ENCODE measurements at regions not wholly inside any gene's neighbourhood (a gene's known extent, or its start where the extent isn't known, plus 50 kb on each side); places are given as distances from the start of the nearest gene placed in this dataset.

GRCh38 chr12:127703026-127703425 is 563.9 kb upstream of the TMEM132C start:
- TF ChIP-seq CTCF (IDR thresholded peaks at IDR 0.05 in 8 of 11, conservative IDR thresholded peaks at IDR 0.05 in 3 of 11) = no peak
- TF ChIP-seq POLR2A (IDR thresholded peaks at IDR 0.05) = no peak
- no peak for TF ChIP-seq POLR2AphosphoS5 (IDR thresholded peaks at IDR 0.05)
